RWPE1 (cell line): ENCODE measurements at regions not wholly inside any gene's neighbourhood (a gene's known extent, or its start where the extent isn't known, plus 50 kb on each side); places are given as distances from the start of the nearest gene placed in this dataset.

Source experiments
- CTCF ChIA-PET: fragments of 350-600 bp; sonication (Branson Sonifier 250); formaldehyde crosslinking; extraction: SDS; loops from one replicate; lab custom pipeline; 2021; lab: Yijun Ruan, JAX
- POLR2A ChIA-PET: fragments of 400-600 bp; formaldehyde crosslinking; extraction: SDS; loops from one replicate; lab custom pipeline; 2020; ENCODE audit warnings: antibody characterized with exemption; ENCODE audit not compliant: low non-redundant PET; lab: Yijun Ruan, JAX
- DNase-seq: peaks from one replicate; pipeline ENCODE4 v3.0.0; 2012; ENCODE audit warnings: low spot score
- H3K27ac ChIP-seq: fragments of 450-650 bp; 2 replicates; pipeline ENCODE4 v1.5.1; 2017
- CTCF ChIP-seq: fragments of 450-650 bp; conservative IDR thresholded peaks from 2 replicates; pipeline ENCODE4 v1.5.1; 2017; ENCODE audit warnings: low read depth, mild to moderate bottlenecking

- TF ChIP-seq CTCF: no peak
- no peak overlapping the region for H3K27ac ChIP-seq
- peak; percentile 92 for DNase-seq
- ChIA-PET CTCF (interaction anchor here (0.6 to 1.4 kb wide), 2 partner anchors 8 to 298 kb away, joined by 3 to 10 read pairs; no protein-coding TSS in a partner anchor), POLR2A (interaction anchor here (0.6 kb wide), 1 partner anchor 136 kb away, joined by 3 read pairs; no protein-coding TSS in a partner anchor)
These were observed 50.2 kb upstream of the BARX1 start for GRCh38 chr9:94005272-94005901.
